ENCODE measurements at regions not wholly inside any gene's neighbourhood (a gene's known extent, or its start where the extent isn't known, plus 50 kb on each side); places are given as distances from the start of the nearest gene placed in this dataset.
A peak's percentile ranks its signal among the peaks of the same experiment; 100 is the strongest.
"Not testable (repeated sequence)": the region's sequence is repeated elsewhere in the genome, so short reads cannot be mapped to it uniquely, and the experiment has no call there.

- TF ChIP-seq, protein P1, sequence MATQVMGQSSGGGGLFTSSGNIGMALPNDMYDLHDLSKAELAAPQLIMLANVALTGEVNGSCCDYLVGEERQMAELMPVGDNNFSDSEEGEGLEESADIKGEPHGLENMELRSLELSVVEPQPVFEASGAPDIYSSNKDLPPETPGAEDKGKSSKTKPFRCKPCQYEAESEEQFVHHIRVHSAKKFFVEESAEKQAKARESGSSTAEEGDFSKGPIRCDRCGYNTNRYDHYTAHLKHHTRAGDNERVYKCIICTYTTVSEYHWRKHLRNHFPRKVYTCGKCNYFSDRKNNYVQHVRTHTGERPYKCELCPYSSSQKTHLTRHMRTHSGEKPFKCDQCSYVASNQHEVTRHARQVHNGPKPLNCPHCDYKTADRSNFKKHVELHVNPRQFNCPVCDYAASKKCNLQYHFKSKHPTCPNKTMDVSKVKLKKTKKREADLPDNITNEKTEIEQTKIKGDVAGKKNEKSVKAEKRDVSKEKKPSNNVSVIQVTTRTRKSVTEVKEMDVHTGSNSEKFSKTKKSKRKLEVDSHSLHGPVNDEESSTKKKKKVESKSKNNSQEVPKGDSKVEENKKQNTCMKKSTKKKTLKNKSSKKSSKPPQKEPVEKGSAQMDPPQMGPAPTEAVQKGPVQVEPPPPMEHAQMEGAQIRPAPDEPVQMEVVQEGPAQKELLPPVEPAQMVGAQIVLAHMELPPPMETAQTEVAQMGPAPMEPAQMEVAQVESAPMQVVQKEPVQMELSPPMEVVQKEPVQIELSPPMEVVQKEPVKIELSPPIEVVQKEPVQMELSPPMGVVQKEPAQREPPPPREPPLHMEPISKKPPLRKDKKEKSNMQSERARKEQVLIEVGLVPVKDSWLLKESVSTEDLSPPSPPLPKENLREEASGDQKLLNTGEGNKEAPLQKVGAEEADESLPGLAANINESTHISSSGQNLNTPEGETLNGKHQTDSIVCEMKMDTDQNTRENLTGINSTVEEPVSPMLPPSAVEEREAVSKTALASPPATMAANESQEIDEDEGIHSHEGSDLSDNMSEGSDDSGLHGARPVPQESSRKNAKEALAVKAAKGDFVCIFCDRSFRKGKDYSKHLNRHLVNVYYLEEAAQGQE (IDR thresholded peaks at IDR 0.05; ENCODE audit: insufficient replicate concordance, low read depth): no peak
- TF ChIP-seq, protein P2, sequence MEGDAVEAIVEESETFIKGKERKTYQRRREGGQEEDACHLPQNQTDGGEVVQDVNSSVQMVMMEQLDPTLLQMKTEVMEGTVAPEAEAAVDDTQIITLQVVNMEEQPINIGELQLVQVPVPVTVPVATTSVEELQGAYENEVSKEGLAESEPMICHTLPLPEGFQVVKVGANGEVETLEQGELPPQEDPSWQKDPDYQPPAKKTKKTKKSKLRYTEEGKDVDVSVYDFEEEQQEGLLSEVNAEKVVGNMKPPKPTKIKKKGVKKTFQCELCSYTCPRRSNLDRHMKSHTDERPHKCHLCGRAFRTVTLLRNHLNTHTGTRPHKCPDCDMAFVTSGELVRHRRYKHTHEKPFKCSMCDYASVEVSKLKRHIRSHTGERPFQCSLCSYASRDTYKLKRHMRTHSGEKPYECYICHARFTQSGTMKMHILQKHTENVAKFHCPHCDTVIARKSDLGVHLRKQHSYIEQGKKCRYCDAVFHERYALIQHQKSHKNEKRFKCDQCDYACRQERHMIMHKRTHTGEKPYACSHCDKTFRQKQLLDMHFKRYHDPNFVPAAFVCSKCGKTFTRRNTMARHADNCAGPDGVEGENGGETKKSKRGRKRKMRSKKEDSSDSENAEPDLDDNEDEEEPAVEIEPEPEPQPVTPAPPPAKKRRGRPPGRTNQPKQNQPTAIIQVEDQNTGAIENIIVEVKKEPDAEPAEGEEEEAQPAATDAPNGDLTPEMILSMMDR (IDR thresholded peaks at IDR 0.05; ENCODE audit: insufficient read depth, low read length): no peak
- TF ChIP-seq SPI1 (IDR thresholded peaks at IDR 0.05; ENCODE audit: borderline replicate concordance, low read depth) (no peak), POLR2AphosphoS5 (IDR thresholded peaks at IDR 0.05; ENCODE audit: low read depth) (no peak), GABPA (IDR thresholded peaks at IDR 0.05; ENCODE audit: low read depth) (no peak)
- H3K4me3 ChIP-seq (replicated peaks; ENCODE audit: insufficient read depth, low read length): no peak overlapping the region
- DNase-seq (ENCODE audit: low read depth in 1 of 2, low spot score in 1 of 2): no peak
- no peak overlapping the region for H3K27ac ChIP-seq (replicated peaks)
- H3K27me3 ChIP-seq (ENCODE audit: insufficient read depth, poor library complexity, severe bottlenecking): no peaks in the 10 kb centered on the region
Measured at GRCh38 chr2:142290931-142291330, 160.1 kb upstream of the LRP1B start.

GRCh38 chr2:142286618-142287017 is 155.8 kb upstream of the LRP1B start:
- TF ChIP-seq, protein P1 (IDR thresholded peaks at IDR 0.05; ENCODE audit: insufficient replicate concordance, low read depth): no peak
- TF ChIP-seq, protein P2 (IDR thresholded peaks at IDR 0.05; ENCODE audit: insufficient read depth, low read length): peak; percentile 40
- TF ChIP-seq SPI1 (IDR thresholded peaks at IDR 0.05; ENCODE audit: borderline replicate concordance, low read depth): no peak
- peak in 1 of 2 experiments; percentile 5 for DNase-seq (ENCODE audit: low read depth in 1 of 2, low spot score in 1 of 2)
- Histone ChIP-seq H3K27ac (replicated peaks) (no peak overlapping the region), H3K27me3 (ENCODE audit: insufficient read depth, poor library complexity, severe bottlenecking) (no peaks in the 10 kb centered on the region), H3K4me3 (replicated peaks; ENCODE audit: insufficient read depth, low read length) (no peak overlapping the region)

GRCh38 chr2:142285480-142285879 is 154.7 kb upstream of the LRP1B start:
- Histone ChIP-seq H3K27ac (replicated peaks) (no peak overlapping the region), H3K4me3 (replicated peaks; ENCODE audit: insufficient read depth, low read length) (no peak overlapping the region), H3K27me3 (ENCODE audit: insufficient read depth, poor library complexity, severe bottlenecking) (no peaks in the 10 kb centered on the region)
- DNase-seq (ENCODE audit: low read depth in 1 of 2, low spot score in 1 of 2): no peak
- TF ChIP-seq SPI1 (IDR thresholded peaks at IDR 0.05; ENCODE audit: borderline replicate concordance, low read depth) (no peak), POLR2AphosphoS5 (IDR thresholded peaks at IDR 0.05; ENCODE audit: low read depth) (no peak), GABPA (IDR thresholded peaks at IDR 0.05; ENCODE audit: low read depth) (no peak)
- TF ChIP-seq, protein P1 (IDR thresholded peaks at IDR 0.05; ENCODE audit: insufficient replicate concordance, low read depth): no peak
- TF ChIP-seq, protein P2 (IDR thresholded peaks at IDR 0.05; ENCODE audit: insufficient read depth, low read length): no peak

DNA sequence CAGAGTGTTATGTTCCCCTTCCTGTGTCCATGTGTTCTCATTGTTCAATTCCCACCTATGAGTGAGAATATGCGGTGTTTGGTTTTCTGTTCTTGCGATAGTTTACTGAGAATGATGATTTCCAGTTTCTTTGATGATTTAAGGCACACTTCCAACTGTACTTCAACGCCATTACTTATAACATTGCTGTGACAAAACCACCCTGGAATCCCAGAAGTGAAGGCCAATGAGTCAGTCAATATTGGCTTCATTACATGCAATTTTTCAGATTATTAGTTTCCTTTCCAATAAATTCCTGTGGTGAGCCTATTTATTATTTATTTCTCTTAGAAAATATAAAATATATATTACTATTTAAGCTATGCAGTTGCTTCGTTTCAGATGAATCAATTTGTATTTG is 153.5 kb upstream of the LRP1B start:
- not testable (repeated sequence) for H3K27ac ChIP-seq (replicated peaks); DNase-seq (ENCODE audit: low read depth in 1 of 2, low spot score in 1 of 2); H3K4me3 ChIP-seq (replicated peaks; ENCODE audit: insufficient read depth, low read length); H3K27me3 ChIP-seq (ENCODE audit: insufficient read depth, poor library complexity, severe bottlenecking)

Data from HL-60 (cell line).